ENCODE measurements at regions not wholly inside any gene's neighbourhood (a gene's known extent, or its start where the extent isn't known, plus 50 kb on each side); places are given as distances from the start of the nearest gene placed in this dataset.

- TF ChIP-seq CTCF (IDR thresholded peaks at IDR 0.05; ENCODE audit: low read depth, low read length, missing control alignments): no peak
- no peak for DNase-seq (ENCODE audit: extremely low read depth, low read depth)
- H3K4me3 ChIP-seq (replicated peaks; ENCODE audit: low read depth, low read length): no peak overlapping the region
Observed at GRCh38 chr12:86698641-86698980, 442.4 kb upstream of the MGAT4C start.

- no peak overlapping the region for H3K4me3 ChIP-seq (replicated peaks; ENCODE audit: low read depth, low read length)
- no peak for TF ChIP-seq CTCF (IDR thresholded peaks at IDR 0.05; ENCODE audit: low read depth, low read length, missing control alignments)
- no peak for DNase-seq (ENCODE audit: extremely low read depth, low read depth)
Observed at GRCh38 chr12:86697916-86698640, 441.9 kb upstream of the MGAT4C start.

- DNase-seq (ENCODE audit: extremely low read depth, low read depth): peak; percentile 1
- TF ChIP-seq CTCF (IDR thresholded peaks at IDR 0.05; ENCODE audit: low read depth, low read length, missing control alignments): no peak
Observed at GRCh38 chr12:86683568-86684304, 427.5 kb upstream of the MGAT4C start.

GRCh38 chr12:86681060-86681459 is 424.9 kb upstream of the MGAT4C start:
- no peak for TF ChIP-seq CTCF (IDR thresholded peaks at IDR 0.05; ENCODE audit: low read depth, low read length, missing control alignments)
- DNase-seq (ENCODE audit: extremely low read depth, low read depth): no peak
- H3K4me3 ChIP-seq (replicated peaks; ENCODE audit: low read depth, low read length): no peak overlapping the region

More at GRCh38 chr12:86683568-86684304, 427.5 kb upstream of the MGAT4C start:
- H3K4me3 ChIP-seq (replicated peaks; ENCODE audit: low read depth, low read length): no peak overlapping the region

- TF ChIP-seq CTCF (IDR thresholded peaks at IDR 0.05; ENCODE audit: low read depth, low read length, missing control alignments): no peak
- no peak for DNase-seq (ENCODE audit: extremely low read depth, low read depth)
- H3K4me3 ChIP-seq (replicated peaks; ENCODE audit: low read depth, low read length): no peak overlapping the region
Observed at GRCh38 chr12:86675197-86675596, 419.0 kb upstream of the MGAT4C start.

GRCh38 chr12:86670986-86671385 is 414.8 kb upstream of the MGAT4C start:
- TF ChIP-seq CTCF (IDR thresholded peaks at IDR 0.05; ENCODE audit: low read depth, low read length, missing control alignments): no peak

More at GRCh38 chr12:86670986-86671385, 414.8 kb upstream of the MGAT4C start:
- no peak overlapping the region for H3K4me3 ChIP-seq (replicated peaks; ENCODE audit: low read depth, low read length)
- no peak for DNase-seq (ENCODE audit: extremely low read depth, low read depth)

All from HFF-Myc (cell line).